Subcutaneous abdominal adipose tissue (tissue), 5 donors: ENCODE measurements at regions not wholly inside any gene's neighbourhood (a gene's known extent, or its start where the extent isn't known, plus 50 kb on each side); places are given as distances from the start of the nearest gene placed in this dataset.

ENCODE experiments used
- H3K27ac ChIP-seq: one replicate; pipeline ENCODE4 v1.7.0; 2013; ENCODE audit warnings: low read depth, mild to moderate bottlenecking, inconsistent platforms, low read length, moderate library complexity
- H3K27me3 ChIP-seq, 5 donors: one replicate each; pipeline ENCODE4 v1.7.0; 2013; ENCODE audit warnings: low read length in 5 of 5, inconsistent platforms in 1 of 5; ENCODE audit not compliant: control insufficient read depth in 5 of 5, insufficient read depth in 4 of 5
- H3K36me3 ChIP-seq, 5 donors: one replicate each; pipeline ENCODE4 v1.7.0; 2013; ENCODE audit warnings: low read length in 5 of 5; ENCODE audit not compliant: control insufficient read depth in 5 of 5, insufficient read depth in 5 of 5
- H3K4me1 ChIP-seq, 5 donors: one replicate each; pipeline ENCODE4 v1.7.0; 2013; ENCODE audit warnings: low read length in 5 of 5, mild to moderate bottlenecking in 3 of 5, moderate library complexity in 1 of 5; ENCODE audit not compliant: control insufficient read depth in 5 of 5, insufficient read depth in 5 of 5
- H3K4me3 ChIP-seq, 5 donors: one replicate each; pipeline ENCODE4 v1.7.0; 2013; ENCODE audit warnings: low read length in 5 of 5, low read depth in 1 of 5
- H3K9ac ChIP-seq, 5 donors: one replicate each; pipeline ENCODE4 v1.7.0; 2013; ENCODE audit warnings: low read length in 5 of 5, mild to moderate bottlenecking in 4 of 5, moderate library complexity in 3 of 5
- H3K9me3 ChIP-seq, 5 donors: one replicate each; pipeline ENCODE4 v1.7.0; 2013; ENCODE audit warnings: low read length in 5 of 5; ENCODE audit not compliant: control insufficient read depth in 5 of 5
- donor health status: healthy.
- donor health status: healthy.
- donor health status: healthy.
- donor health status: healthy.
- donor health status: healthy.

DNA sequence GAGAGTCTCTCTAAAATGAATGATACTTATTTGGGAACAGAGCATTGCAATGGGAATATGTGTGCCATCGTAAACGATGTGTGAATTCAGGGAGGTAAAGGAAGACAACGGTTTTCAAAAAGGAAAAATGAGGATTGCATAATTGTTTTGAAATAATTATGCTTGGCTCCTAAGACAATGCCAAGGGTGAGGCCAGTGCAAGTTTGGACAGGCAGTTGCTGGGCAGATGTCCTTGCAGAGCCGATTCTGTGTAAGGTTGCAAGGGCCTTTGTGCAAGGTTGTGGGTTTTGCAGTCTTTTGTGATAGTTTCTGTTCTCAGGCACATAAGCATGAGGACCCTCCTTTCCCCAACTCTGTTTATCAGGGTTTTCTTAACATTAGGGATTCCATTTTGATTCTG lies 70.0 kb upstream of the ZNF236 start:
- Histone ChIP-seq H3K4me3 (no peak overlapping the region), H3K9ac (no peak overlapping the region)

GRCh38 chr18:76750917-76751890 lies 71.2 kb upstream of the ZNF236 start:
- H3K9me3 ChIP-seq = peaks cover 0 to 21% (median 13%) of the 10 kb centered on the region in 5 donors
- H3K27ac ChIP-seq = no peak overlapping the region
- H3K36me3 ChIP-seq = no peaks in the 10 kb centered on the region
- no peaks in the 10 kb centered on the region for H3K27me3 ChIP-seq
- peak overlapping the region in 1 of 5 donors; percentile 8 for H3K4me3 ChIP-seq
- H3K9ac ChIP-seq = no peak overlapping the region
- peaks cover 0 to 7% (median 5%) of the 10 kb centered on the region in 5 donors for H3K4me1 ChIP-seq

More for the DNA sequence above, 70.0 kb upstream of the ZNF236 start:
- Histone ChIP-seq H3K4me1 (peaks cover 0 to 17% (median 12%) of the 10 kb centered on the region in 5 donors), H3K27me3 (no peaks in the 10 kb centered on the region), H3K9me3 (peaks cover 0 to 21% (median 13%) of the 10 kb centered on the region in 5 donors), H3K36me3 (no peaks in the 10 kb centered on the region), H3K27ac (no peak overlapping the region)

GRCh38 chr18:76750269-76750668 lies 72.1 kb upstream of the ZNF236 start:
- no peaks in the 10 kb centered on the region for H3K36me3 ChIP-seq
- H3K4me3 ChIP-seq = no peak overlapping the region
- no peak overlapping the region for H3K27ac ChIP-seq
- peaks cover 0 to 21% (median 13%) of the 10 kb centered on the region in 5 donors for H3K9me3 ChIP-seq
- H3K27me3 ChIP-seq = no peaks in the 10 kb centered on the region
- no peak overlapping the region for H3K9ac ChIP-seq
- H3K4me1 ChIP-seq = peaks cover 0 to 7% (median 5%) of the 10 kb centered on the region in 5 donors

GRCh38 chr18:76747676-76748075 lies 74.7 kb upstream of the ZNF236 start:
- Histone ChIP-seq H3K9ac (no peak overlapping the region), H3K4me3 (no peak overlapping the region), H3K9me3 (peaks cover 0 to 21% (median 13%) of the 10 kb centered on the region in 5 donors), H3K4me1 (peaks cover 0 to 5% (median 0%) of the 10 kb centered on the region in 5 donors), H3K27ac (no peak overlapping the region), H3K27me3 (no peaks in the 10 kb centered on the region), H3K36me3 (no peaks in the 10 kb centered on the region)

DNA sequence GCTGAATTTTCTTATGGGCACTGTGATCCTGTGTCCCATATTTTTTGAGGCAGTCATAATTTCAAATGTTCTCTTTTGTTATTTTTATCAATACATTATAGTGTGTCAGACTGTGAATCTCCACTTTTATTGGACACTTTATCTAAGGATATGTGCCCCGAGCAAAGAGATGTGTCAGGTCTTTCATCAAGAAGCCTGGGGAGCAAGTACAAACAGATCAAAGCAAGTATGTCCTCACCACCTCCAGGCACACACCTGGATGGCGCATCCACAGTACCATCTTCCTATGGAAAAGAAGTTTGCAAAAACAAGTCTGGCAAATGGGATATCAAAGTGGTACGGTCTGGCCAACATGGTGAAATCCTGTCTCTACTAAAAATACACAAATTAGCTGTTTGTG lies 81.0 kb upstream of the ZNF236 start:
- Histone ChIP-seq H3K4me1 (no peaks in the 10 kb centered on the region), H3K27me3 (peaks cover 0 to 3% (median 0%) of the 10 kb centered on the region in 5 donors), H3K9ac (no peak overlapping the region), H3K4me3 (no peak overlapping the region), H3K27ac (no peak overlapping the region), H3K9me3 (no peaks in the 10 kb centered on the region), H3K36me3 (no peaks in the 10 kb centered on the region)

- Histone ChIP-seq H3K27ac (no peak overlapping the region), H3K4me1 (no peaks in the 10 kb centered on the region), H3K9me3 (no peaks in the 10 kb centered on the region), H3K4me3 (no peak overlapping the region), H3K36me3 (no peaks in the 10 kb centered on the region), H3K9ac (no peak overlapping the region), H3K27me3 (peaks cover 0 to 4% (median 3%) of the 10 kb centered on the region in 5 donors)
Measured at GRCh38 chr18:76736309-76736708, 86.0 kb upstream of the ZNF236 start.

GRCh38 chr18:76730901-76731300 lies 91.5 kb upstream of the ZNF236 start:
- Histone ChIP-seq H3K9me3 (peaks cover 0 to 8% (median 6%) of the 10 kb centered on the region in 5 donors), H3K4me3 (no peak overlapping the region), H3K27ac (no peak overlapping the region), H3K9ac (no peak overlapping the region), H3K4me1 (no peaks in the 10 kb centered on the region), H3K36me3 (no peaks in the 10 kb centered on the region), H3K27me3 (peaks cover 0 to under 1% (median 0%) of the 10 kb centered on the region in 5 donors)

- H3K27ac ChIP-seq = no peak overlapping the region
- H3K9me3 ChIP-seq = peaks cover 0 to 8% (median 6%) of the 10 kb centered on the region in 5 donors
- H3K4me3 ChIP-seq = no peak overlapping the region
- no peaks in the 10 kb centered on the region for H3K4me1 ChIP-seq
- no peak overlapping the region for H3K9ac ChIP-seq
- H3K27me3 ChIP-seq = no peaks in the 10 kb centered on the region
- no peaks in the 10 kb centered on the region for H3K36me3 ChIP-seq
Measured at GRCh38 chr18:76727589-76727988, 94.8 kb upstream of the ZNF236 start.

DNA sequence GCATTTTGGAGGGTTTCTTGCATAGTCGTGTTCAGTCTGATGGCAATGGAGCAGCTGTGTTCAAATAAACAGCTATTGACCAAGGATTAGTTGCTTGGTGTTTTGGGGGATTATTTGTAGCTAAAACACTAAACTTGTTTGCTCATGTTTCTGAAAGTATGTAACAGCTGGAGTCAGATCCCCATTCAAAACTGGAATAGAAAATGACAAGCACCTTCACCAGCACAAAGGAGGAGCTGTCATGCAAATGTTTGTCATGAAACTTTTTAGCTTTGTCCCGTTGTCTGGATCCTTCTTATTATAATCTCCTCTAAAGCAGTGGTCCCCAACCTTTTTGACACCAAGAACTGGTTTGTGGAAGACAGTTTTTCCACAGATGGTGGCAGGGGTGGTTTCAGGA lies 96.9 kb upstream of the ZNF236 start:
- Histone ChIP-seq H3K4me3 (no peak overlapping the region), H3K4me1 (peaks cover 0 to 2% (median 0%) of the 10 kb centered on the region in 5 donors), H3K27me3 (no peaks in the 10 kb centered on the region), H3K9me3 (peaks cover 0 to 8% (median 6%) of the 10 kb centered on the region in 5 donors), H3K27ac (no peak overlapping the region), H3K9ac (no peak overlapping the region), H3K36me3 (no peaks in the 10 kb centered on the region)
